Gastrocnemius medialis (tissue), 4 donors: ENCODE measurements at regions not wholly inside any gene's neighbourhood (a gene's known extent, or its start where the extent isn't known, plus 50 kb on each side); places are given as distances from the start of the nearest gene placed in this dataset.

Experiments used
- POLR2A ChIP-seq, 2 donors: fragments of 450-650 bp; IDR thresholded peaks; one replicate each; pipeline ENCODE4 v1.6.1; 2017; ENCODE audit warnings: antibody characterized with exemption in 2 of 2, mild to moderate bottlenecking in 2 of 2, moderate library complexity in 2 of 2
- TF ChIP-seq, protein P1 (sequence below), 5 experiments: fragments of 450-650 bp in 3 of 5; fragments of 200-600 bp in 2 of 5; sonication (generic) in 2 of 5; IDR thresholded peaks in 4 of 5; conservative IDR thresholded peaks in 1 of 5; 1 replicate in 4 of 5; 2 replicates in 1 of 5; pipeline ENCODE4 v1.5.1; 2016 to 2019; ENCODE audit warnings: antibody characterized with exemption in 5 of 5, mild to moderate bottlenecking in 3 of 5, moderate library complexity in 3 of 5

DNA sequence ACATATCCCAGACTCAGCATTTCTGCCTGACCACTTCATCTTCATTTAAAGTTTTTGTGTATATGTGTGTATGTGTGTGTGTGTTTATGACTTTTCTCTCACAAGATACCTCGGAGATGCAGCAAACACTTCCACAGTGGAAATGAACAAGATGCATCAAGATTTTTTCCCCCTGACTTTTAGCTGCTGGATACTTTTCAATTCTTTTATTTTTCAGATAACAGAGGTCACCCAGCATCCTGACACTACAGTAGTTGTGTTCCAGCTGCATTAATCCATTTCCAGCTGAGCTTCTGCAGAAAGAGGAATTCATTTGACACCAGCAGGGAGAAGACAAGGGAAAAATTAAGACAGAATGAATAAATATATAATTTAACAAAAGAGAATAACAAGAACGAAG lies 130.2 kb upstream of the PSMD7 start:
- TF ChIP-seq, protein P1, sequence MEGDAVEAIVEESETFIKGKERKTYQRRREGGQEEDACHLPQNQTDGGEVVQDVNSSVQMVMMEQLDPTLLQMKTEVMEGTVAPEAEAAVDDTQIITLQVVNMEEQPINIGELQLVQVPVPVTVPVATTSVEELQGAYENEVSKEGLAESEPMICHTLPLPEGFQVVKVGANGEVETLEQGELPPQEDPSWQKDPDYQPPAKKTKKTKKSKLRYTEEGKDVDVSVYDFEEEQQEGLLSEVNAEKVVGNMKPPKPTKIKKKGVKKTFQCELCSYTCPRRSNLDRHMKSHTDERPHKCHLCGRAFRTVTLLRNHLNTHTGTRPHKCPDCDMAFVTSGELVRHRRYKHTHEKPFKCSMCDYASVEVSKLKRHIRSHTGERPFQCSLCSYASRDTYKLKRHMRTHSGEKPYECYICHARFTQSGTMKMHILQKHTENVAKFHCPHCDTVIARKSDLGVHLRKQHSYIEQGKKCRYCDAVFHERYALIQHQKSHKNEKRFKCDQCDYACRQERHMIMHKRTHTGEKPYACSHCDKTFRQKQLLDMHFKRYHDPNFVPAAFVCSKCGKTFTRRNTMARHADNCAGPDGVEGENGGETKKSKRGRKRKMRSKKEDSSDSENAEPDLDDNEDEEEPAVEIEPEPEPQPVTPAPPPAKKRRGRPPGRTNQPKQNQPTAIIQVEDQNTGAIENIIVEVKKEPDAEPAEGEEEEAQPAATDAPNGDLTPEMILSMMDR (IDR thresholded peaks at IDR 0.05 in 4 of 5, conservative IDR thresholded peaks at IDR 0.05 in 1 of 5): no peak
- TF ChIP-seq POLR2A (IDR thresholded peaks at IDR 0.05): no peak
